ENCODE measurements at regions not wholly inside any gene's neighbourhood (a gene's known extent, or its start where the extent isn't known, plus 50 kb on each side); places are given as distances from the start of the nearest gene placed in this dataset.
"Not testable (repeated sequence)": the region's sequence is repeated elsewhere in the genome, so short reads cannot be mapped to it uniquely, and the experiment has no call there.

GRCh38 chr11:106520920-106521319, 443.5 kb downstream of the AASDHPPT start:
- no CpG with 5 or more reads among the region's 1 CpG for WGBS (ENCODE audit: insufficient coverage)
- H3K4me1 ChIP-seq (ENCODE audit: control extremely low read depth in 1 of 4, control insufficient read depth in 4 of 4, insufficient read depth in 4 of 4, low read length in 3 of 4): no peaks in the 10 kb centered on the region
- ChIA-PET CTCF (no interaction called here), POLR2A (no interaction called here)
- no peak overlapping the region for H3K27ac ChIP-seq (ENCODE audit: insufficient read depth in 1 of 2, low read depth in 1 of 2, low read length in 2 of 2, poor library complexity in 1 of 2, severe bottlenecking in 2 of 2)
- no peak overlapping the region for H3K4me3 ChIP-seq (ENCODE audit: control insufficient read depth in 1 of 7, extremely low read depth in 1 of 7, insufficient read depth in 4 of 7, low read depth in 2 of 7, low read length in 6 of 7)
- H3K9me3 ChIP-seq (ENCODE audit: control extremely low read depth in 1 of 5, control insufficient read depth in 4 of 5, insufficient read depth in 2 of 5, low read depth in 1 of 5, low read length in 4 of 5): no peaks in the 10 kb centered on the region
- H3K27me3 ChIP-seq (replicated peaks in 2 of 5; ENCODE audit: control insufficient read depth in 4 of 5, insufficient read depth in 5 of 5, low read length in 4 of 5): no peaks in the 10 kb centered on the region
- DNase-seq: no peak
- H3K36me3 ChIP-seq (ENCODE audit: control insufficient read depth in 4 of 4, insufficient read depth in 4 of 4, low read length in 3 of 4): no peaks in the 10 kb centered on the region

- POLR2A ChIA-PET: no interaction called here
- Histone ChIP-seq H3K9me3 (ENCODE audit: control extremely low read depth in 1 of 5, control insufficient read depth in 4 of 5, insufficient read depth in 2 of 5, low read depth in 1 of 5, low read length in 4 of 5) (no peaks in the 10 kb centered on the region), H3K36me3 (ENCODE audit: control insufficient read depth in 4 of 4, insufficient read depth in 4 of 4, low read length in 3 of 4) (no peaks in the 10 kb centered on the region), H3K27me3 (replicated peaks in 2 of 5; ENCODE audit: control insufficient read depth in 4 of 5, insufficient read depth in 5 of 5, low read length in 4 of 5) (no peaks in the 10 kb centered on the region), H3K4me3 (ENCODE audit: control insufficient read depth in 1 of 7, extremely low read depth in 1 of 7, insufficient read depth in 4 of 7, low read depth in 2 of 7, low read length in 6 of 7) (no peak overlapping the region), H3K27ac (ENCODE audit: insufficient read depth in 1 of 2, low read depth in 1 of 2, low read length in 2 of 2, poor library complexity in 1 of 2, severe bottlenecking in 2 of 2) (no peak overlapping the region), H3K4me1 (ENCODE audit: control extremely low read depth in 1 of 4, control insufficient read depth in 4 of 4, insufficient read depth in 4 of 4, low read length in 3 of 4) (no peaks in the 10 kb centered on the region)
- DNase-seq: no peak
- CTCF ChIA-PET: no interaction called here
- 100% methylated on average over 2 of the region's 2 CpGs for WGBS (ENCODE audit: insufficient coverage)
Observed at GRCh38 chr11:106523171-106523570, 445.7 kb downstream of the AASDHPPT start.

DNA sequence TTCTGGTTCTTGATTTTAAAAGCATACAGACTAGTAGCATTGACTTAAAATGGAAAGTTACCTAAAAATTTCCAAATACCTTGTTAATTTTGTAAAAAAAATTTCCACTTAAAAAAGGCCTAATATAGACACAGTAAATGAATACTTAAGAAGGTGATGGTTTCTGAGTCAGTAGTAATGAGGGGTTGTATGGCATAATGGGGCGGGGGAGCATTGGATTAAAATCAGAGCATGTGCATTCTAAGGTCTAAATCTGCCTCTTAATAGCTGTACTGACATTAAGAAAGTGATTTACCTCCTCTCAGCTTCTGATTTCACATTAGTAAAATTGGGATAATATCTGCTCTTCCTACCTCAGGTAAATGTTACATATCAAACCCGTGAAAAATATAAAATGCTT, 446.5 kb downstream of the AASDHPPT start:
- H3K4me3 ChIP-seq (ENCODE audit: control insufficient read depth in 1 of 7, extremely low read depth in 1 of 7, insufficient read depth in 4 of 7, low read depth in 2 of 7, low read length in 6 of 7): no peak overlapping the region
- WGBS (ENCODE audit: insufficient coverage): no CpG with 5 or more reads among the region's 2 CpGs
- no peak for DNase-seq
- ChIA-PET POLR2A (interaction anchor here (0.7 kb wide), 1 partner anchor 28 kb away, joined by 3 read pairs; no protein-coding TSS in a partner anchor), CTCF (no interaction called here)
- H3K9me3 ChIP-seq (ENCODE audit: control extremely low read depth in 1 of 5, control insufficient read depth in 4 of 5, insufficient read depth in 2 of 5, low read depth in 1 of 5, low read length in 4 of 5): no peaks in the 10 kb centered on the region
- no peak overlapping the region for H3K27ac ChIP-seq (ENCODE audit: insufficient read depth in 1 of 2, low read depth in 1 of 2, low read length in 2 of 2, poor library complexity in 1 of 2, severe bottlenecking in 2 of 2)
- no peaks in the 10 kb centered on the region for H3K27me3 ChIP-seq (replicated peaks in 2 of 5; ENCODE audit: control insufficient read depth in 4 of 5, insufficient read depth in 5 of 5, low read length in 4 of 5)
- H3K4me1 ChIP-seq (ENCODE audit: control extremely low read depth in 1 of 4, control insufficient read depth in 4 of 4, insufficient read depth in 4 of 4, low read length in 3 of 4): no peaks in the 10 kb centered on the region
- no peaks in the 10 kb centered on the region for H3K36me3 ChIP-seq (ENCODE audit: control insufficient read depth in 4 of 4, insufficient read depth in 4 of 4, low read length in 3 of 4)

DNA sequence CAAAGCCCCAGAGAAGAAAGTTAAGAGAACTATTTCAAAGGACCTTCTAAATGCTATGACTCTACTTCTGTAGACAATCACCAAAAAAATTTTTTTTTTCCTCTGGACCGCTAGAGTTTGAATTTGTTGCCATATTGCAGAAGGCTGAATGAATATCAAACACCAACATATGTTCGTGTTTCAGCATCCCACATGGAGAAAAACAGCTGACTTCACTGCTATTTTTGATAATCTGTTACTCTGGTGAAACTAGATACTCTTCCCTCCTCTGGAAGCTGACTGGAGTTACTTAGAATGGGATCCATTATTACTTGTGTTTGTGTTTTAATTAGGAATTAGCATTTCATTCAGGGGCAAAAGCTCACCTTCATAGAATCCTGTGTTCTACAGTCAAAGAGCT, 447.0 kb downstream of the AASDHPPT start:
- Histone ChIP-seq H3K4me1 (ENCODE audit: control extremely low read depth in 1 of 4, control insufficient read depth in 4 of 4, insufficient read depth in 4 of 4, low read length in 3 of 4) (no peaks in the 10 kb centered on the region), H3K36me3 (ENCODE audit: control insufficient read depth in 4 of 4, insufficient read depth in 4 of 4, low read length in 3 of 4) (no peaks in the 10 kb centered on the region), H3K4me3 (ENCODE audit: control insufficient read depth in 1 of 7, extremely low read depth in 1 of 7, insufficient read depth in 4 of 7, low read depth in 2 of 7, low read length in 6 of 7) (no peak overlapping the region), H3K27me3 (replicated peaks in 2 of 5; ENCODE audit: control insufficient read depth in 4 of 5, insufficient read depth in 5 of 5, low read length in 4 of 5) (no peaks in the 10 kb centered on the region), H3K9me3 (ENCODE audit: control extremely low read depth in 1 of 5, control insufficient read depth in 4 of 5, insufficient read depth in 2 of 5, low read depth in 1 of 5, low read length in 4 of 5) (no peaks in the 10 kb centered on the region), H3K27ac (ENCODE audit: insufficient read depth in 1 of 2, low read depth in 1 of 2, low read length in 2 of 2, poor library complexity in 1 of 2, severe bottlenecking in 2 of 2) (no peak overlapping the region)
- CTCF ChIA-PET: no interaction called here
- POLR2A ChIA-PET: no interaction called here
- DNase-seq: no peak
- 100% methylated on average over 1 of the region's 2 CpGs for WGBS (ENCODE audit: insufficient coverage)

GRCh38 chr11:106531648-106532047, 454.2 kb downstream of the AASDHPPT start:
- H3K9me3 ChIP-seq (ENCODE audit: control extremely low read depth in 1 of 5, control insufficient read depth in 4 of 5, insufficient read depth in 2 of 5, low read depth in 1 of 5, low read length in 4 of 5); H3K27me3 ChIP-seq (replicated peaks in 2 of 5; ENCODE audit: control insufficient read depth in 4 of 5, insufficient read depth in 5 of 5, low read length in 4 of 5); H3K27ac ChIP-seq (ENCODE audit: insufficient read depth in 1 of 2, low read depth in 1 of 2, low read length in 2 of 2, poor library complexity in 1 of 2, severe bottlenecking in 2 of 2); DNase-seq; POLR2A ChIA-PET; H3K4me1 ChIP-seq (ENCODE audit: control extremely low read depth in 1 of 4, control insufficient read depth in 4 of 4, insufficient read depth in 4 of 4, low read length in 3 of 4); H3K36me3 ChIP-seq (ENCODE audit: control insufficient read depth in 4 of 4, insufficient read depth in 4 of 4, low read length in 3 of 4); H3K4me3 ChIP-seq (ENCODE audit: control insufficient read depth in 1 of 7, extremely low read depth in 1 of 7, insufficient read depth in 4 of 7, low read depth in 2 of 7, low read length in 6 of 7): not testable (repeated sequence)
- 98% methylated on average over 15 of the region's 18 CpGs for WGBS (ENCODE audit: insufficient coverage)
- CTCF ChIA-PET: interaction anchor here (0.6 kb wide), 1 partner anchor 212 kb away, joined by 3 read pairs; no protein-coding TSS in a partner anchor

DNA sequence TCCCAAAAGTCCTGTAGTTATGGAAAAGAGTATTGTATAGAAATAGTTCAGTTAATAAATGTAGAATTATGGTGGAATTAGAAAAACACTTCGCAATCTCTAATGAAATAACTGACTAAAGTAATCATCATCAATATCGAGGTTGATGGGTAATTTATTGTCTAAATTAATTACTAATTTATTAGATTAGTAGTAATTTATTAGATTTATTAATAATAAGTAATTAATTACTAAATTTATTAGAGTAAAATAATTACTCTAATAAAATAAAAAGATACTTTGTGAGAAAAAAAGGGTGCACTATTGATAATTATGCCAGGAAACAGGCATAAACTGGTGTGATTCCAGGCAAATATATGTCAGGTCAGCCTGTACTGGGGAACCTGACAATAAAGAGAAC, 455.6 kb downstream of the AASDHPPT start:
- Histone ChIP-seq H3K4me1 (ENCODE audit: control extremely low read depth in 1 of 4, control insufficient read depth in 4 of 4, insufficient read depth in 4 of 4, low read length in 3 of 4) (no peaks in the 10 kb centered on the region), H3K27ac (ENCODE audit: insufficient read depth in 1 of 2, low read depth in 1 of 2, low read length in 2 of 2, poor library complexity in 1 of 2, severe bottlenecking in 2 of 2) (no peak overlapping the region), H3K9me3 (ENCODE audit: control extremely low read depth in 1 of 5, control insufficient read depth in 4 of 5, insufficient read depth in 2 of 5, low read depth in 1 of 5, low read length in 4 of 5) (no peaks in the 10 kb centered on the region), H3K27me3 (replicated peaks in 2 of 5; ENCODE audit: control insufficient read depth in 4 of 5, insufficient read depth in 5 of 5, low read length in 4 of 5) (no peaks in the 10 kb centered on the region), H3K36me3 (ENCODE audit: control insufficient read depth in 4 of 4, insufficient read depth in 4 of 4, low read length in 3 of 4) (no peaks in the 10 kb centered on the region), H3K4me3 (ENCODE audit: control insufficient read depth in 1 of 7, extremely low read depth in 1 of 7, insufficient read depth in 4 of 7, low read depth in 2 of 7, low read length in 6 of 7) (no peak overlapping the region)
- ChIA-PET CTCF (no interaction called here), POLR2A (no interaction called here)
- no CpG with 5 or more reads among the region's 2 CpGs for WGBS (ENCODE audit: insufficient coverage)
- DNase-seq: no peak

DNA sequence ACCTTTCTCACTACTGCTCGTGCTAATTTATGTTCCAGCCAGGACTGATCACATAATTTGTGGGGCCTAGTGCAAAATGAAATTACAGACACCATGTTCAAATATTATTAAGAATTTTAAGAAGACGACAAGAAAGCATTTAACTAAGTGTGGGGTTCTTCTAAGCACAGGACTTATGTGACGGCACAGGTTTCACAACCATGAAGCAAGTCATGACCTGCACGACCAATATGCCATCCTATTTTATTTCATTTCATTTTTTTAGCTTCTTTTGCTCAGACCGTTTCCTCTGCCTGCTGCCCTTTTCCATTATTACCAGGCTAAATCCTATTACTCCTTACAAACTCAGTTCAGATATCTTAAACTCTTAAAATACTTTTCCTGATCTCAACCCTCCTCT, 462.5 kb downstream of the AASDHPPT start:
- Histone ChIP-seq H3K27ac (ENCODE audit: insufficient read depth in 1 of 2, low read depth in 1 of 2, low read length in 2 of 2, poor library complexity in 1 of 2, severe bottlenecking in 2 of 2) (no peak overlapping the region), H3K9me3 (ENCODE audit: control extremely low read depth in 1 of 5, control insufficient read depth in 4 of 5, insufficient read depth in 2 of 5, low read depth in 1 of 5, low read length in 4 of 5) (no peaks in the 10 kb centered on the region), H3K4me3 (ENCODE audit: control insufficient read depth in 1 of 7, extremely low read depth in 1 of 7, insufficient read depth in 4 of 7, low read depth in 2 of 7, low read length in 6 of 7) (no peak overlapping the region), H3K36me3 (ENCODE audit: control insufficient read depth in 4 of 4, insufficient read depth in 4 of 4, low read length in 3 of 4) (no peaks in the 10 kb centered on the region), H3K4me1 (ENCODE audit: control extremely low read depth in 1 of 4, control insufficient read depth in 4 of 4, insufficient read depth in 4 of 4, low read length in 3 of 4) (no peaks in the 10 kb centered on the region), H3K27me3 (replicated peaks in 2 of 5; ENCODE audit: control insufficient read depth in 4 of 5, insufficient read depth in 5 of 5, low read length in 4 of 5) (no peaks in the 10 kb centered on the region)
- 77% methylated on average over 5 of the region's 5 CpGs for WGBS (ENCODE audit: insufficient coverage)
- CTCF ChIA-PET: no interaction called here
- DNase-seq: no peak
- POLR2A ChIA-PET: interaction anchor here (0.5 kb wide), 1 partner anchor 12 kb away, joined by 3 read pairs; no protein-coding TSS in a partner anchor

Measured in common myeloid progenitor, CD34-positive (primary cell).